NCI-H1105 (cell line): ENCODE measurements at regions not wholly inside any gene's neighbourhood (a gene's known extent, or its start where the extent isn't known, plus 50 kb on each side); places are given as distances from the start of the nearest gene placed in this dataset.

ENCODE experiments used
- DNase-seq: peaks from one replicate; lab custom pipeline; 2025; lab: John Stamatoyannopoulos, UW

DNA sequence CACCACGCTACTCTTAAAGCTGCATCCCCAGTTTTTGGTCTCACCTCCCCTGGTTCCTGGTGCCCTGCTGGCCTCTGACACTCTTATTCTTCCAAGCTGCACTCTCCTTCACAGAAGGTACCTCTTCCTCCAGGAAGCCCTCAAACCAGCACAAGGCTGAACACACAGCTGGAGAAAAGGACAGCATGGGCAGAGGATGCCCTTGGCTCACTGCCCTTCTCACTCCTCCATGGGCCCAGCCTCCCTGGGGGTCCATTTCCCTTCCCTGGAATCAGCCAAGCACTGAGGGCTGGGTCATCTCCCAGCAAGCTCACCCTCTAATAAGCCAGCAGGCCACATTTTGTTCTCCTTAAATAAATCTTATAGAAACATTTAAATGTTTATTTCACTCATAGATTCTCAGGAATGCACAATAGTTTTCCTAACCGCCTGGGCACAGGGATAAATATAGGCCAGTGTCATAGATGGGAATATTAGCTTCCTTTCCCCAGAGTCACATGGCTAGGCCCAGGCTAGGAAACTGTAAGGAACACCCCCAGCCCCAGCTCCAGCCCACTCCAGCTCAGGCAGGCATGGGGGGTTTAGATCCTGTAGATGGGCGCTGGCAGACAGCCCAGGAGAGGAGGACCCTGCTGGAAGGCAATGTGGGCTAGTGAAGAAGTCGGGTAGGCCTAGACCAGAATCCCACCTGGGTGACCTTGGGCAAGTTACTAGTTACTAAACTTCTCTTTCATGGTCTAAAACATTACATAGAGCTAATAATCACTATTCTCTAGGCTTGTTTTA is 51.5 kb downstream of the IRAG1 start:
- DNase-seq: no peak

DNA sequence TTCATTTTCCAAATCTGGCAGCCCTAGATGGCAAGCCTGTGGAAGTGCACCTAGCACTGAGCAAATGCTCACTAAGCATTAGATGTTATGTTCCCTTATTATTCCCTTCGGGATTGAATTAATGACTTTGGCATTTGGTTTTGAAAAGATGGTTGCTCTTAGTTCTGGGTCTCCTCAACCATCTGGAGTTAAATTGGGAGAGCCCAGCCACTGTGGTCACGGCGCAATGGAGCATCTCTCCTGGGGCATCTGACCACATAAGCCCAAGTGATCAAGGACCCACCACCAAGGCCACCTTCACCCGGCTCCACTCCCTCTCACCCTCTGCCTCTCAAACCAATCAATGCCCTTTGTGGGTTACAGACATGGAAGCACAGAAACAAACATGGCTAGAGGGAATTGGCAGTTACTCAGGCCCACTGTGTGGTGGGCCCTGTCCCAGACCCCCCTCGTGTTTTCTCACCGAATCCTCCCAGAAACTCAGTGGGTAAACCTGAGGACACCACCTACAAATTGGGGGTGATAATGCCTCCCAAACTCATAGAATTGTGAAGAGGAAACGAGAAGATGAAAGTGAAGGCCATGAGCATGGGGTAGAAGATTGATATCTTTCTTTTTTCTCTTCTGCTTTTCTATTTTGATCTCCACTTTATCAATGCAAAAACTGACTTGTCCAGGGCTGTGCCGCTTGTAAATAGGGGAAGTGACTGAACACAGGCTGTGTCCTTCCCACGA is 52.2 kb downstream of the IRAG1 start:
- no peak for DNase-seq

DNA sequence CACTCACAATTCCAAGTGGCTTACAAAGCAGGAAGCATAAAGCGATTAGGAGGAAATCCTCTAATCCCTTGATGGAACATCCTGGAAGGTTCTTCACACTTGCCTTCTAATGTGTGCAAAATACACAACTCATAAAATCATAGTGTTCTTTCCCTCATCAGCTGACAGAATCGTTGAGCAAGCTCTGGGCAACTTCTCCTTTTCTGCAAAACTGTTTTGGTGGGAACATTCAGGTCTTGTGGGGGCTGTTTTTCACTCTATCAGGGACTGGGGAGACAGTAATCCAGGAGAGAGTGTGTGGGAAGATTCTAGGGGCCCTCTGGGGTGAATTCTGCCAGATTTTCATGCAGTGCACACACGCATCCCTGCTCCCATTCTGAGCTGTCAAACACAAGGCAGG is 53.2 kb downstream of the IRAG1 start:
- DNase-seq: no peak

DNA sequence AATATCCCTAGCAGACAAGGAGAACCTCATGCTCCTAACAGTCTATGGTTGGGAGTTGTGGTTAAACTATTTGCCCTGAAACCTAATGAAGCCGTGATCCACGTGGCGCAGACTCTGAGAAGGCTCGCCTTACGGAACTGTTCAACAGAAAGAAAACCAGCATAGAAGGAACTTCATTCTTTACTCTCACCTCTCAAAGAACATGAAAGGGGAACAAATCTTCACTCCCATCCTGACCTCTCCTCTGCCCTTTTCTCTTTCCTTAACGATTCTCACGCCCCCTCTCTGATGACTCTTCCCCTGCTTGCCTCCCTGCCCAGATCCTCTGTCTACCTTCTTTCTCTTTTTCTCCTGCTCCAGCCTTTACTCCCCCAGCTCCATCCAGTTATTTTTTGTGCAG is 54.2 kb downstream of the IRAG1 start:
- DNase-seq: no peak

DNA sequence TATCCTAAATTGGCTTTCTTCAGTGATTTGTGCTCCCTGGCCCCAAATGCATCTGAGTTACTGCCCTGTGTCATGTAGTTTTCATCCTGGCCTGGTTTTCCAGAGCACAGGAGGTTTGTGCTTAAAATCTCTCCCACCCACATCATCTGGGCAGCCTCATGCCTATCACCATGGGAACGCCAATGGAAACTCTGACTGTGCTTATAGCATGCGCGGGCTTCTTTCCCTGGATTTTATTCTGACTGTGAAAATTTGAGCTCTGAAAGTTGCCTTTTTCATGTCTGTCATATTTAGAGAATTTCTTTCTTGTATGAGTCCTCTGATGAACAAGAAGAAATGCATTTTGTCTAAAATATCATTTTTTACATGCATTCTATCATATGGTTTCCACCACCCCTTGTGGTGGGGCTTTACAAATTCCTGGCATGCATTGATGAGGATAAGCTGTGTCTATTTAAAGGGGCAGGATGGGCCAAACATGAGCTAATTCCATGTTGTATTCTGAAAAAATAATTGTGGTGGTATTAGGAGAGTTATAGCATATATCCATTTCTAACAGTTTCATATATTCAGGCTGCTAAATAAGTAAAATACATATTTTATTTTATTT is 55.1 kb downstream of the IRAG1 start:
- no peak for DNase-seq

DNA sequence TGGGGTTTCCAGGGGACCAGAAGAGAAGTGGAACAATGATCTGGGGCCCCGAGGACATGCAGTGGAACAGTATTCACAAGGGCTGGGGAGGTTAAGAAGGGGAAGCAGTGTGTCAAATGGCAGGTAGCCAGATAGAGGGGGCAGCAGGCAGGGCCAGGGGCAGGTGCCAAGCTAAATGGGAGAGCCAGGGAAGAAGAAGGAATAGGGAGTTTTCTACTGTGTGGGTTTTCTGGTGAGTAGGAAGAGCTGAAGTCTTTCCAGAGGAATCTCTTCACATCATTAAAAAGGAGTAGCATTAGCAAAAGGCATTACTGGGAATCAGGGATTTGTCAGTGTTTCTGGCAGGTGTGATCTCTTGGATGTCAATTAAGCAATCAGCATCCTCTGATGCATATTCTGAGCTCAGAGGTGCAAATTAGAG is 55.8 kb downstream of the IRAG1 start:
- no peak for DNase-seq

DNA sequence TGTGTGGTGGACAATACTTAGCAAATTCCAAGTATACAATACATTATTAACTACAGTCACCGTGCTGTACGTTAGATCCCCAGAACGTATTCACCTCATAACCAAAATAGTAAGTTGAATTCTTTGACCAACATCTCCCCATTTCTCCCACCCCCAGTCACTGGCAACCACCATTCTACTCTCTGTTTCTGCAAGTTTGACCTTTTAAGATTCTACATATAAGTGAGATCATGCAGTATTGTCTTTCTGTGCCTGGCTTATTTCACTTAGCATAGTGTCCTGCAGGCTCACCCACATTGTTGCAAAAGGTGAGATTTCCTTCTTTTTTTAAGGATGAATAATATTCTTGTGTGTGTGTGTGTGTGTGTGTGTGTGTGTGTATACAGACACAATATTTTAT is 59.1 kb downstream of the IRAG1 start:
- DNase-seq: no peak

DNA sequence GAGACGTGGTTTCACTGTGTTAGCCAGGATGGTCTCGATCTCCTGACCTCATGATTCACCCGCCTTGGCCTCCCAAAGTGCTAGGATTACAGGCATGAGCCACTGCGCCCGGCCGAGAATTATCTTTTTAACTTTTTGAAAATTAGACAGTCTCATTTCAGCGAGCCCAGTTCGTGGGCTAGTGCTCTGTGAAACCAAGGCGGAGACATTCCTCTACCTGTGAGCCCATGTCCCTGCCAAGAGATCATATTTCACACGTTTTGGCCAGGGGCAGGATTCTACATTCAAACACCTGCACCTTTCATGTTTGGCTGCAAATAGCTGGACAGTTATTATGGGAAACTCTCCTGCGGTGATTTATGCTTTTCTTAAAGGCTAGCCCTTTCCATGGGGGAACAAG is 60.3 kb downstream of the IRAG1 start:
- no peak for DNase-seq

DNA sequence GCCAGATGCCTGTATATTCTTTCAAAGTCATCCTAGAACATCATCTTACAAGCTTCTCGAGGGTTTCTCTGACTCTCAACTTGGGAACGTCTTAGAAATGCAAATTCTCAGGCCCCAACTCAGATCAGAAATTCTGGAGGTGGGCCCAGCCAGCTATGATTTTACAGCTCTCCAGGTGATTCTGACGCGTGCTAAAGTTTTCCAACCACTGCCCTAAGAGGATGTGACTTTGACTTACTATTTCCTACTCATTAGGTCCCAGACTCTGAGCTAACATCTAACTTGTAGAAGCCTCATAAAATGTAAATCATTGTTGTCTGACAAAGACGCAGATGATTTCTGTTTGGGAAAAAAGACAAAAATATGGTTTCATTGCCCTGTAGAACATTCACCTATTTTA is 61.1 kb downstream of the IRAG1 start:
- no peak for DNase-seq

DNA sequence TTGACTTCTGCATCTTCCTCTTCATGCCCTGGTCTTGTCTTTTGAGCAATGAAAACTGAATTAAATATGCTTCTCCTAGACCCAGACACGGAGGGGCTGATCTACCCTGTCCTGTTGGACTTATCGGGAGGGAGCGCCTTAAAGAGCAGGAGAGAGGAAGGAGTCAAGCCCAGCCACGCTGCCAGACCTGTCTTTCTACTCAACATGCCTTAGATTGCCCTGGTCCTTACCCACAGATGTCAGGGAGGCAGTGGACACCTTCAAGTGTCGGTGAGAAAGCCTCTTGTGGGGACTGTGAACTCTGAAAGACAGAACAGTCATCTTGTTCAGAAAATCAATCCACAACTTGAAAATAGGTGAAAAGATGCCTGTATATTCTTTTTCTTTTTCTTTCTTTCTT is 61.8 kb downstream of the IRAG1 start:
- DNase-seq: no peak

DNA sequence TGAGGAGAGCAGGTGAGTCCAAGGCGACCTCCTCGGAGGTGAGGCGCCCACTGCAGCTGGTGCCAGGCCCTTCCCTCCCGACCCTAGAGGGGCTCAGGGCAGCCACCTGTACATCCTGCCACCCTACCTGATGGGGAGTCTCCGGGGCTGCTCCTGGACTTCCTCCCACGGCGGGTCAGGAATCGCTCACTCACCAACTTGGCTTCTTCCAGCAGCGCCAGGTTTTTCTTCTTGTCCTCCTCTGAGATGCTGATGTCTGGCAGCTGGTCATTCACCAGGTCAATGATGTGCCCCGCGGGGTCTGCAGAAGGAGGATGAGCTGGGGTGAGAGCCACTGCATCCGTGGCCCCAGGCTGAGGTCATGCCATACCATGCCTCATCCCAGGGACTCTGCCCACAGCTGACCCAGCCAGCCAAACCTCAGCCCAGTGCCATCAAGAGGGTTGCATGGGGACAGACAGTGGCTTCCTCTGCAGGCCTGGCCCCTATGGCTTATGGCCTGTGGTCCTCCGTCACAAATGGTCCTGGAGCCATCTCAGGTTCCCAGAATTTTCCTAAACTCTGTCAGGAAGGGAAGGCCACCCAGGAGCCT is 61.0 kb upstream of the LYVE1 start:
- no peak for DNase-seq

DNA sequence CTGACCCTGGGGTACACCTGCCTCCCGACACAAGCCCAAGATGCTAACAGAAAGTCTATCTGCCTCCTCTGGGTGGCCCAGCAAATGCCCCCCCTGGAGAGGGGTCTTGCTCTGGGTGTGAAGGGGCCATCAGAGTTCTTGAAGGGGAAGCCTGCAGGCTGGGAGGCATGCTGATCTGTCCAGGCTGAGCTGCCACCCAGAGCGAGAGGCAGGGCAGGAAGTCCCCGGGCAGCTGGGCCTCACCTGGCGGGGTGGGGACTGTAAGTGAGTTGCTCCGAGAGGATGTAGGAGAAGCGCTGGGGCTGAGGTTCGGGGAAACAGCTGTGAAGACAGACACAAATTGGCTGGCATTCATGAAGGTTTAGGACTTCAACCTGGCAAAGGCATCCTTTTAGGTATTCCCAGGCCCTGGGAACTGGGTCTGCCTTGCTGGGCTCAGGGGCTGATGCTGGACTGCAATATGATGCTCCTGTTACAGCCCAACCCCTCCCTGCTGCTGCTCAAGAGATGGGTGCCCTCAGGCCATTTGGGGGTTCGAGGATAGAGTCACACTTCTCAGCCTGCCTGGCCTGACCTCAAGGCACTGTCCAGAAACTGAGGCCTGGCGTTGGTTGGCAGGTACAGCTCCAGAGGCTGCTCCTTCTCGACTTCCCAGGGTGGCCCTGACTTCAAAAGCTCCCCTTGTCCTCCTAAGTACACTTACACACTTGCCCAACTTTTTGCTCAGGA is 60.2 kb upstream of the LYVE1 start:
- no peak for DNase-seq

DNA sequence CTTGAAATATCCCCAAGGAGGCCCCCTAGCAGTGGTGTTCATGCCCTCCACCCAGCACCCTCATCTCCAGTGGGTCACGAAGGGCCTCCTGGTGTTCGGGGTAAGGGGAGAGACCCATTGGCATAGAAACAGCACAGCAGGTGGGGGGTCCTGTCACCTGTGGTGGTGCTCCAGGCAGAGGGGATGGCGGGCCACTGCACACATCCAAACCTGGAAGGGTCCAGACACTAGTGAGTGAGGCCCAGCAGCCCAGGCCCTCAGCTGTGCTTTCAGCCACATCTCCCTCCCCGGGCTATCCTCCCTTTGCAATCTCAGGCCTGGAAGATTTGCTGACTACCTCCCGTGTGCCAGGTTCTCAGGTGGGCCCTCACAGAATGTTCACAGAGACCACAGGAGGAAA is 59.4 kb upstream of the LYVE1 start:
- no peak for DNase-seq

DNA sequence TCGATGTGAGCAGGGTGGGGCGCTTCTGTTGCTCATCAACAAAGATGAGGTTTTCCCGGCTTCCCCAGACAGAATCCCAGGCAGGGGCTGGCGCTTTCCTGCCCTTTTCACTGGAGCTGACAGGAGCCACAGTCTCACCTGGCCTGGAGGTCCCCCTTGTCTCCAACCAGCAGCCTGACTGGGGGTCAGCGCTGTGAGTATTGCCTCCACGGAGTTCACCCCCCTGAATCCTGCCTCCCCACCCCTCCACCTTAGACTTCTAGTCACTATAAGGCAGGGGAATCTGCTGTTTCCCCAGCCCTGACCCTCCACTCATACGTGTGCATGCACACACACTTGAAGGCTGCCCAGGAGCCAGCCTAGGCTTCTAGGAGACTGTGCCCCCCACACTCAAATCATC is 58.8 kb upstream of the LYVE1 start:
- DNase-seq: no peak

DNA sequence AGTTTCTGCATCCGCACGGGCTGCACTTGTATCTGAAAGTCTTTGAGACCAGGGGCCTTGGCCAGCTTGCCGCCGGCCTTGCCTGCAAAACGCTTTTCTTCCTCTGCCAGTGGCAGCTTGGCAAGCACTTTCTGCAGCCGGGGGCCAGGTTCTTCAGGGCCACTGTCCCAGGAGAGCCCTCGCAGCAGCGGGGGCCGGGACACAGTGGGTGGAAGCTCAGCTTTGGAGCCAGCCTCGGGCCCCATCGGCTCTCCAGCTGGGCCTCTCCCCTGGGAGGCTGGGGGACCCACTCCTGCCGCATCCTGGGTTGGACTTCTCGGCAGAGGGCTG is 57.5 kb upstream of the LYVE1 start:
- DNase-seq: no peak

DNA sequence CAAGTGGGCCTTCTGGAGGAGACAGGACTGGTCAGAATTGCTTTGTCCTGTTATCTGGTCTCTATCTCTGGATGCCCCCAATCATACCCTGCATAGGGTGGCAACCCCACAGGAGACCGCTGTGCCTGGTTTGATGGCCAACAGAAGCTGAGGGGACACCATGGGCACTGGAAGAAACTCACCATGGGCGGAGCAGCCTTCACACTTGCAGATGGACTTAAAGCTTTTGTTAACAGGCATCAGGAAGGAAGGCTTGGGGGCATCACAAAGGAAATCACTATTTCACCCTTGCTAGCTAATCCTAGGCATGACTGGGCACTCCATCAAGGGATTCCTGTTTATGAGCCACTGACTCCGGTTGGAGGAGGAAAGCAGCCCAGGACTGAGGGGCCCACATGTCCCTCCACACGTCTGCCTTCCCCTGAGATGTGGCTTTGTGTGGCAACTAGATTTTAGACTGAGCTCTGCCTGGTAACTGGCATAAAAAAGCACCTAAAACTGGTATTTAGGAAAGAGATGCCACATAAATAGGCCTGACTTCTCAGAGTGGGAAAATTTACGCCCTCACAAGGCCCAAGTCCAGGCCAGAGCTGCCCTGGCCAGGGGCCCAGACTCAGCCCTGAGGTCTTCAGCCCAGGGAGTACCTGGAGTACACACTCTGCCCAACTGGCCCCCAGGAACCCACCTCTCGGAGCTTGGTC is 57.0 kb upstream of the LYVE1 start:
- no peak for DNase-seq

DNA sequence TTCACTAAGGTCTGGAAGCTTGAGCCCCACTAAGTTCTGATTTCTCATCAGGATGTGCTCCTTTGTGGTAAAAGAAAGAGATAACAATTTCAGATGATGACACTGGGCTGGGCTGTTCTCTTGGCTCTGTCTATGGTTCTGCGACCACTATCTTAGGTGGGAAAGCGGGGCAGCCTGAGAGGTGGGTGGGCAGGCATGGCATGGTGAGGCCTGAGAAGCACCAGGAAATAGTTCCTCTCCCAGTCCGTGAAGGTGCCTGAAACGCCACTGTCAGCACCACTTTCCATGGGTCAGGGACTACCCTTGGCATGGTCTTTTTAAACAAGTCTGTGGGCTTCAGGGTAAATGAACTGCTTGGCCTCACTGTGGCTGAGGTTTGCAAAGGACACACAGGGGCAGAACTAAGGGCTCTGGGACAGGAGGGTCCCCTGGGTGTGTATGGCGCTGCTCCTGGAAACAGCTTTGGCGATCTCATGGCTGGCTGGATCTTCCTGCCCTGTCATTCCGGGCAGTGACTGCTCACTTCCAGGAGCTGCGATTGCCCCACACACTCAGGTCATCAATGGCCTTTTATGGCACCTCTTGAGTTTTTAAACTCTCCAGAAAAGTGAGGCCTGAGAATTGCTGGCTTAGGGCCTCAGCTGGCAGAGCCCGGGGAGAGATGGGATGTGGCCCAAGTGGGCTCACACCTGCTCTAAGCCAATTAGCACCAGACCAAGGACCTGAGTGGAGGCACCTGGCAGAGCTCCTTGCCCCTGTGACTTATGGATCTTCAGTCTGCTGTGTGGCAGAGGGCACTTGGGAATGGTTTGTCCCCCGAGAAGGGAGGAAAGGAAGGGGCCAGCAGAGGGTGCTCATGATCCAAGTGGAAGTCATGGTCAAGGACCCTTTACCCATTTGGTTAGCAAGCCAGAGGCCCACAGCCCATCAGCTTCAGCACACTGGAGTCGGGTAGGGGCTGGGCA is 55.6 kb upstream of the LYVE1 start:
- DNase-seq: peak; percentile 39

DNA sequence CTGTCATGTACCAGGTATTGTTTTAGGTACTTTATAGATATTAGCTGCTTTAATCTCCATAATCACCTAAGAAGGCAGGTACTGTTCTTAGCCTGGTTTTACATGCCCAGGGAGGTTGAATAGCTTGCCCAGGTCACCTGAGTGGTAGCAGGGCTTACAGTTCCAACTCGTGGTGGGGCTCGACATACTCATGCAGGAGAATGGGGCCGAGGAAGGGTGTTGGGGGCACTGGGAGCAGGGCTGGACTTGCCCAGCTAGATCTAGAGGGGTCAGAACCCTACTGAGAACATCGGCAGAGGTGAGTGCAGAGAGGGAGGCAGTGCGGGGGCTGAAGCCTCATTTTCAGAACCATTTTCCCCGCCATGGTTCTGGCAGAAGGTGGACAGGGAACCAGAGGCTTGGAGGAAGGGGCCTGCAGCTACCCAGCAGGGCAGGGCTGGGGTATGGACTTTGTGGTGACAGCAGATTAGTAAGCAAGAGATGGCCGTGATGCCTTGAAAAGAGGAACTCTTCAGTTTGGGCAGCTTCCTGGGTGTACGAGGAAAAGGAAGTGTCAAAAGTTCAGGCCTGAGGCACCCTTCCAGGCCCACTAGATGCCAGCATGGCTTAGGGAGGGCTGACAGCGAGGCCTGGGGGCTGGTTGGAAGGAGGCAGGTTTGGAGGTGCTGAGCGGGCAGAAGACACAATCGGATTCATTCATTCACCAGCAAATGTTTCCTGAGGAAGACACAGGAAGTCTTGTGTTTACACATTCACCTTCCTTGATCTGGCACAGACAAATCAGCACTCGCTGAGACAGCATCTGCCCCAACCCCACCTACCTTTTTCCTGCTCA is 54.7 kb upstream of the LYVE1 start:
- DNase-seq: no peak

DNA sequence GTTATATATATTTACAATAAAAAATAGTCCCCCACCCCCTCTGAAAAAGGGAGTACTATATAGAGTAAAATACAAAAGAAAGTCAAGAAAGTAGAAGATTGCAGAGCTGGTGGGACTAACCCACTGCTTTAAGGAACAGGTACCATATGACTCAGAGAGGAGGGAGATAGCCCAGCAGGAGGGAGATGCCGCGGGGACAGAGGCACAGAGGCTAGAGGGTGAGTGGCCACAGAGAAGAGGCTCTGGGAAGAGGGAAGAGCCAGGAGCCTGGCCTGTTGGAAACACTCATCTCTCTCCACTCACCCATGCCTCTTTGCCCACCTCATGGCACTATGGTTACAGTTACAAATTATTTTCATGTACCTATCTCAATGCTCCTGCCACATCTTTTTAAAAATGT is 53.6 kb upstream of the LYVE1 start:
- DNase-seq: no peak
